Ovary (tissue), 3 donors: ENCODE measurements at regions not wholly inside any gene's neighbourhood (a gene's known extent, or its start where the extent isn't known, plus 50 kb on each side); places are given as distances from the start of the nearest gene placed in this dataset.

Experiments used
- POLR2A ChIP-seq: fragments of 450-650 bp; IDR thresholded peaks from one replicate; pipeline ENCODE4 v1.6.1; 2017; ENCODE audit warnings: antibody characterized with exemption, mild to moderate bottlenecking, moderate library complexity
- TF ChIP-seq, protein P1 (sequence below), 3 donors: fragments of 450-650 bp in 2 of 3; fragments of 200-600 bp in 1 of 3; IDR thresholded peaks; one replicate each; pipeline versions ENCODE4 v1.5.1 to v1.8.0; 2016 to 2022; ENCODE audit warnings: antibody characterized with exemption in 3 of 3, mild to moderate bottlenecking in 1 of 3
- donor health status: DM: no; HTN: no; CAD: no.

DNA sequence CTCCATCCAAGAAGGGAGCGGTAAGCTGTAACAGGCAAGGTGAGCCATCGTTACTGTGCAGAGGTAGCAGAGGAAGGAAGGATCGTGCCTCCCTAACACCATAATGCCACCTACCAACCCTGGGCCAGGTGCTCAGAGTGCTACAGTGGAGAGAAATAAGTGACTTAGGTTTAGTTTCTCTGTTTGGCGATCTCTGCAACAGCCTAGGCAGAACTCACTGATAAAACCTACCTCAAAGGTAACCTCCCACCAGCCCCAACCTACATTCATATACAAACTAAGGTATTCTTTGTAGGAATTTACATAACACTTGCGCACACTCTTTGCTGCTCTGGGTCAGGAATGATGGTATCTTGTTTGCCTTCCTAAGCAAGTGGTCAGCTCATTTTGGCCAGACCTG lies 93.4 kb upstream of the TMEM132D start:
- TF ChIP-seq, protein P1, sequence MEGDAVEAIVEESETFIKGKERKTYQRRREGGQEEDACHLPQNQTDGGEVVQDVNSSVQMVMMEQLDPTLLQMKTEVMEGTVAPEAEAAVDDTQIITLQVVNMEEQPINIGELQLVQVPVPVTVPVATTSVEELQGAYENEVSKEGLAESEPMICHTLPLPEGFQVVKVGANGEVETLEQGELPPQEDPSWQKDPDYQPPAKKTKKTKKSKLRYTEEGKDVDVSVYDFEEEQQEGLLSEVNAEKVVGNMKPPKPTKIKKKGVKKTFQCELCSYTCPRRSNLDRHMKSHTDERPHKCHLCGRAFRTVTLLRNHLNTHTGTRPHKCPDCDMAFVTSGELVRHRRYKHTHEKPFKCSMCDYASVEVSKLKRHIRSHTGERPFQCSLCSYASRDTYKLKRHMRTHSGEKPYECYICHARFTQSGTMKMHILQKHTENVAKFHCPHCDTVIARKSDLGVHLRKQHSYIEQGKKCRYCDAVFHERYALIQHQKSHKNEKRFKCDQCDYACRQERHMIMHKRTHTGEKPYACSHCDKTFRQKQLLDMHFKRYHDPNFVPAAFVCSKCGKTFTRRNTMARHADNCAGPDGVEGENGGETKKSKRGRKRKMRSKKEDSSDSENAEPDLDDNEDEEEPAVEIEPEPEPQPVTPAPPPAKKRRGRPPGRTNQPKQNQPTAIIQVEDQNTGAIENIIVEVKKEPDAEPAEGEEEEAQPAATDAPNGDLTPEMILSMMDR (IDR thresholded peaks at IDR 0.05) = no peak
- TF ChIP-seq POLR2A = no peak
